Activated CD4-positive, alpha-beta T cell treated with anti-CD3 and anti-CD28 coated beads, Interleukin-2, Interleukin-6, amounts not matched to agents 100 ng/mL and 50 ng/mL, durations not matched to agents 16 hours and 8 hours (primary cell): ENCODE measurements at regions not wholly inside any gene's neighbourhood (a gene's known extent, or its start where the extent isn't known, plus 50 kb on each side); places are given as distances from the start of the nearest gene placed in this dataset.
"Not testable (repeated sequence)": the region's sequence is repeated elsewhere in the genome, so short reads cannot be mapped to it uniquely, and the experiment has no call there.

Experiments used
- DNase-seq: peaks from one replicate; pipeline ENCODE4 v3.0.0-alpha.2; 2020

- DNase-seq: no peak
Measured at GRCh38 chr16:56011808-56012481, 136.8 kb upstream of the CES5A start.

DNA sequence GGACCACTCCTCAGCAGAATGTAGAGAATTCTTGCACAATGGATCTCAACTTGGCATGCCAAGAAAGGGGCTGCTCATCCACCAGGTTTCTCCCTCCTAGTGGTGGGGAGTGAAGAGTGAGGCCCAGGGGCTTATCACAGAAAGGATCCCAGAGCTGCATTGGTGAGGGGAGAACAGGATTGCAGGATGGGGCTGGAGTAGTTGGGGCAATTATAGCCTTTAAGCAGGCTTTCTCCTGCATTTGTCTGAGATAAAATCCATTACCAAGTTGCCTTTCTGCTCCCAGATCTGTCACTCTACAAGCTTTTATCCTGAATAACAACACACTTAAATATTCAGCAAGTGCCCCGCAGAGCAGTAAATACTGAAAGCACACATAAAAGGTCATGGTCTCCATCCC is 130.8 kb upstream of the CES5A start:
- DNase-seq: no peak

DNA sequence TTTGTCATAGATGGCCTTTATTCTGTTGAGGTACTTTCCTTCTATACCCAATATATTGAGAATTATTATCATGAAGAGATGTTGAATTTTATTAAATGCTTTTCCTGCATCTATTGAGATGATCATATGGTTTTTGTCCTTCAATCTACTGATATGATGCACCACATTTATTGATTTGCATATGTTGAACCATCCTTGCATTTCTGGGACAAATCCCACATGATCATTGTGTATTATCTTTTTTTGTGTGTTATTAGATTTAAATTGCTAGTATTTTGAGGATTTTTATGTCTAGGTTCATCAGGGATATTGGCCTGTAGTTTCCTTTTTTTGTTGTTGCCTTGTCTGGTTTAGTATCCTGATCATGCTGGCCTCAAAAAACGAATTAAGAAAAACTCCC is 124.5 kb upstream of the CES5A start:
- DNase-seq: no peak

GRCh38 chr16:55993088-55993487 is 117.9 kb upstream of the CES5A start:
- no peak for DNase-seq

DNA sequence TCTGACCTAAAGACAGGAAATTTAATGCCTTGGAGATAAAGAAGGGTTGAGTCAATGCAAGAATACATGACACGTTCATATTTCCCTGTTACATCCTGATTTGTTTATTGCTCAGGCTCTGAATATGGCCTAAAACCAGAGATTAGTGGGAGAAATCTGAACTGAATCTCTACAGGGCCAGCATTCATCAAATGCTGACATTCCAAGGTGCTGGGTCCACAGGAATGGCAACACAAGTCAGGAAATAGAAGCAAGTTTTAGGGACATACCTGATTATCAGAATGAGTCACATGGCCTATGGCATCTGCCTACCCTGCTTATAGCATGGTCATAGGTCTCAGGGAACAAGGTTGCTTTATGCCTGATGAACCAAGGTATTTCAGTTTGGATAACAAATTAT is 117.4 kb upstream of the CES5A start:
- DNase-seq: no peak

DNA sequence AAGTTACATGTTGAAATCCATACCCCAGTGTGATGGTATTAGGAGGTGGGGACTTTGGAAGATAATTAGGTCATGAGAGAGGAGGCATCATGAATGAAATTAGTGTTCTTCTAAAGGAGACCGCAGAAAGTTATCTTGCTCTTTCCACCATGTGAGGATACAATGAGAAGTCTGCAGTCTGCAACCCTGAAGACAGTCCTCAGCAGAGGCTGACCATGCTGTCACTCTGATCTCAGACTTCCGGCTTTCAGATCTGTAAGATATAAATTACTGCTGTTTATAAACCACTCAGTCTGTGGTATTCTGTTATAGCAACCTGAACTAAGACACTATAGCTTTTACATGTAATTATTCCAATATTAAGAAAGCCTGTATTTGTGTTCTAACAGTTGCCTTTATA is 116.7 kb upstream of the CES5A start:
- no peak for DNase-seq

DNA sequence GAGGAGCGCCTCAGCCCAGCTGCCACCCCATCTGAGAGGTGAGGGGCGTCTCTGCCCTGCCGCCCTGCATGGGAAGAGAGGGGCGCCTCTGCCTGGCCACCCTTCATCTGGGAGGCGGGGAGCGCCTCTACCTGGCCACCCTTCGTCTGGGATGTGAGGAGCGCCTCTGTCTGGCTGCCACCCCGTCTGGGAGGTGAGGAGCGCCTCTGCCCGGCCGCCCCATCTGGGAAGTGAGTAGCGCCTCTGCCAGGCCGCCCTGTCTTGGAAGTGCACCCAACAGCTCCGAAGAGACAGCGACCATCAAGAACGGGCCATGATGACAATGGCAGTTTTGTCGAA is 114.4 kb upstream of the CES5A start:
- no peak for DNase-seq

DNA sequence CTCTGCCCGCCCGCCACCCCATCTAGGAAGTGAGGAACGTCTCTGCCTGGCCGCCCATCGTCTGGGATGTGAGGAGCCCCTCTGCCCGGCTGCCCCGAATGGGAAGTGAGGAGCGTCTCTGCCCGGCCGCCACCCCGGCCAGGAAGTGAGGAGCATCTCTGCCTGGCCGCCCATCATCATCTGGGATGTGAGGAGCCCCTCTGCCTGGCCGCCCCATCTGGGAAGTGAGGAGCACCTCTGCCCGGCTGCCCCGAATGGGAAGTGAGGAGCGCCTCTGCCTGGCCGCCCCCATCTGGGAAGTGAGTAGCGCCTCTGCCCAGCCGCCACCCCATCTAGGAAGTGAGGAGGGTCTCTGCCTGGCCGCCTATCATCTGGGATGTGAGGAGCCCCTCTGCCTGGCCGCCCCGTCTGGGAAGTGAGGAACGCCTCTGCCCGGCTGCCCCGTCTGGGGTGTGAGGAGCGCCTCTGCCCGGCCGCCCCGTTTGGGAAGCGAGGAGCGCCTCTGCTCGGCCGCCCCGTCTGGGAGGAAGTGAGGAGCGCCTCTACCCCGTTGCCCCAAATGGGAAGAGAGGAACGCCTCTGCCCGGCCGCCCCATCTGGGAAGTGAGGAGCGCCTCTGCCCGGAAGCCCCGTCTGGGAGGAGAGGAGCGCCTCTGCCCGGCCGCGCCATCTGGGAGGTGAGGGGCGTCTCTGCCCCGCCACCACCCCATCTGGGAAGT is 113.8 kb upstream of the CES5A start:
- DNase-seq: not testable (repeated sequence)

- DNase-seq: no peak
Measured at GRCh38 chr16:55988013-55988412, 112.8 kb upstream of the CES5A start.

- DNase-seq: no peak
Measured at GRCh38 chr16:55982597-55982996, 107.4 kb upstream of the CES5A start.

- no peak for DNase-seq
Measured at GRCh38 chr16:55981557-55981956, 106.4 kb upstream of the CES5A start.

DNA sequence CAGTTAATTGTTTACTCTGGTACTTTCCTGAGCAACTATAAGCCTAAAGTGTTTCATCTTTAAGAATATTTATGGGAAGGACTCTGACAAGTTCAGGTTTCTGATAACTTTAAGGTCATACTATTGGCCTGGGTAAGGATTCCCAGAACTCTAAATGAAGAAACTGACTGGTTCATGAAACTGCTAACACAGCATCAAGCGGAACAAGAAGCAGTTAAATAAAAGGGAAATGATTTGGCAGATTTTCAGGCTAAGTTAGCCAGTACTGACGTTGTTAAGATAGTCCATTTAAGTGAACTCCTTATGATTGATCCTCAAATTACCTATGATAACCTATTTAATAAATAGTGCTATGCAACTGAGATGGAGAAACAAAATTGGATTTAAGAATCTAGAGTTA is 101.6 kb upstream of the CES5A start:
- DNase-seq: no peak

DNA sequence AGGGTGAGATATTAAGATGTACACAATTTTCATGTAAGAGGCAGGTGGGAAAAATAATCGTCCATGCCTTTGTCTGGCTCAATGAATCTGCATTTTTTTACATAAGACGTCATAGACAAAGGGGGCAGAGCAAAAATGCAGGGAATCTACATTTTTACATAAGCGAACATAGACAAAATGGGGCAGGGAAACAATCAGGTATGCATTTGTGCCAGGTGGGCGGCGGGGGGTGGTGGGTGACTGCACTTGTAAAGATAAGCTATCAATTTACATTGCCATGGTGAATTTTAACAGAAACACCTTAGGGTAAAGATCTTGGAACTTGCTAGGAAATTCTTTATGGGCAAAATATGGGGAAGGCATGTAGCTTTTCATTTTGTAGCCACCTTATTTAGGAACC is 96.3 kb upstream of the CES5A start:
- no peak for DNase-seq

GRCh38 chr16:55968221-55968620 is 93.0 kb upstream of the CES5A start:
- DNase-seq: no peak

- no peak for DNase-seq
Measured at GRCh38 chr16:55964923-55965475, 89.8 kb upstream of the CES5A start.

DNA sequence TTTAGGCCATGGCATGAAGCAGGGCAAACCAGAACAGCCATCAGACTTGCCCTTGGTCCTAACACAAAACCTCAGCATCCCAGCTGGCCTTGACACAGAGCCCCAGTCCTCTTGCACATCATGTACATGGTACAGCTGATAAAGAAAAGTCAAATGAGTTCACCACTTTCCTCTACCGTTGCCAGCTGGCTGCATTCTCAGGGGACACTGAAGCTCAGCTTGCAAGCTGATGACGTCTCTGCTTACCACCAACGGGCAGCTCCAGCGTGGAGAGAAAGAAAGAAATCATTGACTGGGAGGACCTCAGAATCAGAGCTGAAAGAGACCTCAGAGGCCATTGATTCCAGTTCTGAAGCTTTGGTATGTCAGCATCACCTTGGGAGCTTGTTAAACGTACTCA is 80.7 kb upstream of the CES5A start:
- DNase-seq: no peak

DNA sequence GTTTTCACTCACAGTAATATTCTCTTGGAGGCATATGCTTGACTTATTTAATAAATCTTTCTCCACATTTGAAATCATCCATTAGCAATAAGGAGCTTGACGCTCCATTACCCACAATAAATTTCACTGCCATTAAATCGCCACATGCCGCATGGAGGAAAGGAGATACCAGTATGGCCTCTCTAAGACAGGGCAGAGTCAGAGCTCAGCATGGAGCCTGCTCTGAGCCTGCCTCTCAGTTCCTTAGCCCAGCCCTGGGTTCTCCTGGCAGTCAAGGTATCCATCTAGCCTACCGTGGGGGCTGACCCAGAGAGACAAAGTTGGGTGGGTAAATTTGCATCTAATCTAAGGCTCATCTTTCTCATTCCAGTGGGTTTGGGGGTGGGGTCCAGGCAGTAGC is 80.3 kb upstream of the CES5A start:
- DNase-seq: no peak

- no peak for DNase-seq
Measured at GRCh38 chr16:55954906-55955305, 79.7 kb upstream of the CES5A start.

- no peak for DNase-seq
Measured at GRCh38 chr16:55949518-55949917, 74.3 kb upstream of the CES5A start.

DNA sequence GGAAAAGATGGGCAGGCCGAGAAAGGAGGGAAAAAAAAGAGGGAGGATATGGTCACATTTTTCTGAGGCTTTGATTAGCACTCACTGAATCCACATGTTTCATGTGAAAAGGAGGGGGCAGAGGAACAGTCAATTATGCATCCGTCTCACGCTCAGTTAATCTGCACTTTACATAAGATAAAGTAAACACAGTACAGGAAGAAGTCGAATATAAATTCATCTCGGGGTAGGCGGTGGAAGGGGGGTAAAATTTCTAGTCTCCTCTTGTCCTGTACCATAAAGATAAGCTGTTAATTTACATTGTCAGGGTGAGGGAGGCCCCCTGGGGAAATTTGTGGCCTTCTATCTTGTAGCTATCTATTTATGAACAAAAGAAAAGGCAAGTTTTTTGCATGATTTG is 73.1 kb upstream of the CES5A start:
- DNase-seq: no peak

DNA sequence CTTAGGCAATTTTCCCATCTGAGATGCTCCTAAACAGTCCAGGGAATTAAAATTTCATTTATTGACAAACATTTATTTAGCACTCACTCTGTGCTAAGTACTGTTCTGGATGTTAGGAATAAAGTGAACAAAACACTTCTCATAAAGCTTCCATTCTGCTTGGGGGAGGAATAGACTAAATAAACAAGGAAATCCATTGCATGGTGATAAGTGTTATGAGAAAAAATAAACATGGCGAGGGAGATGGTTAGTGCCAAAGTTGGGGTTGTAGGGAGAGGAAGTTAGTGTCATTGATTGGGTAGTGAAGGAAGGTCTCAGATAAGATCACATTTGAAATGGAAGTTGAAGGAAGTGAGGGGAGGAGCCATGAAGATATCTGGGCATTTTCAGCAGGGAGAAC is 72.2 kb upstream of the CES5A start:
- no peak for DNase-seq

- DNase-seq: peak; percentile 55
Measured at GRCh38 chr16:55944377-55944802, 69.2 kb upstream of the CES5A start.

GRCh38 chr16:55943267-55943666 is 68.1 kb upstream of the CES5A start:
- DNase-seq: no peak

DNA sequence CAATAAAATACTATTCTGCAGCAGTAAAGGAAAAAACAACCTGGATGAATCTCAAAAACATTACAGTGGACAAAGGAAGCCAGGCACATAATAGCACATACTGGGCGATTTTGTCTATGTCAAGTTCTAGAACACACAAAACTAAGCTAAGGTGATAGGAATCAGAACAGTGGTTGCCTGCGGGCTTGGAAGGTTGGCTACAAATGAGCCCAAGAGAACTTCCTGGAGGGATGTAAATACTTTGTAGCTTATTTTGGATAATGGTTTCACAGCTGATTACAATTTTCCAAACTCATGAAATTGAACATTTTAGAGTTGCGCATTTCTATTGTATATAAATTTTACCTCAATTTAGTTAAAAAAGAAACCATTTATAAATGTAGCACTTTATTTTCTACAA is 67.6 kb upstream of the CES5A start:
- DNase-seq: no peak

DNA sequence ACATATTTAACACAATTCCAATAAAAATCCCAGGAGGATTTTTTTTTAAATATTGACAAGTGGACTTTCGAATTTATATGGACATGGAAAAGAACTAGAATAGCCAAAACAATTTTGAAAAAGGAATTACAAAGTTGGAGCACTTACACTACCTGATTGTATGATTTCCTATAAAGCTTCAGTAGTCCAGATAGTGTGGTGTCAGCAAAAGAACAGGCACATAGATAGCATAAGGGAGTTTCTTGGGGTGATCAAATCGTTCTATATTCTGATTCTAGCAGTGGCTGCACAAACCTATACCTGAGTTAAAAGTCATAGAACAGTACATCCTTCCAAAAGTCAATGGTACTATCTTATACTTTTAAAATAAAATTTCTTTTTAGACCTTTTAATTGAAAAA is 66.4 kb upstream of the CES5A start:
- DNase-seq: no peak
